ENCODE measurements at regions not wholly inside any gene's neighbourhood (a gene's known extent, or its start where the extent isn't known, plus 50 kb on each side); places are given as distances from the start of the nearest gene placed in this dataset.

DNA sequence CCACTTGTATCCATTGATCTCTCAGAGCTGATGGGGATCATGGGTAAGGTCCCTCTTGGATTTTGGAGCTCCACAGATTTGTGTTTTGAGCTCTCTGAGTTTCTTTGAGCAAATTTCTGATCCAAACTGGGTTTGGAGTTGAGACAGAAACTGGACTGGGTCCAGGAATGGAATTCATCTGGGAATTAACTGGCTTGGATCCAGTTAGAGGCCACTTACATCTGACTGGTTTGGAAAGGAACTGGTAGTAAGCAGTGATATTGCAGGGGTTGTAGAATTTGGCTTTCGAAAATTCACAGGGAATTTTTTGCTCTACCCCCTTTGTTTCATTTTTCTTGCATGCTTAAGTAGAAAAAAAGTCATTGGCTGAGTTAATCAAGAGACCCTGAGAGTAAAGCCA is 245.6 kb downstream of the SEMA3D start:
- TF ChIP-seq, protein P1, sequence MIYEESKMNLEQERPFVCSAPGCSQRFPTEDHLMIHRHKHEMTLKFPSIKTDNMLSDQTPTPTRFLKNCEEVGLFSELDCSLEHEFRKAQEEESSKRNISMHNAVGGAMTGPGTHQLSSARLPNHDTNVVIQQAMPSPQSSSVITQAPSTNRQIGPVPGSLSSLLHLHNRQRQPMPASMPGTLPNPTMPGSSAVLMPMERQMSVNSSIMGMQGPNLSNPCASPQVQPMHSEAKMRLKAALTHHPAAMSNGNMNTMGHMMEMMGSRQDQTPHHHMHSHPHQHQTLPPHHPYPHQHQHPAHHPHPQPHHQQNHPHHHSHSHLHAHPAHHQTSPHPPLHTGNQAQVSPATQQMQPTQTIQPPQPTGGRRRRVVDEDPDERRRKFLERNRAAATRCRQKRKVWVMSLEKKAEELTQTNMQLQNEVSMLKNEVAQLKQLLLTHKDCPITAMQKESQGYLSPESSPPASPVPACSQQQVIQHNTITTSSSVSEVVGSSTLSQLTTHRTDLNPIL (CRISPR knock-in tag; IDR thresholded peaks at IDR 0.05; ENCODE audit: low read depth) = no peak
- TF ChIP-seq SNAI2 (CRISPR knock-in tag; IDR thresholded peaks at IDR 0.05) = no peak
- TF ChIP-seq GLIS3 (CRISPR knock-in tag; IDR thresholded peaks at IDR 0.05) = no peak
- TF ChIP-seq, protein P2, sequence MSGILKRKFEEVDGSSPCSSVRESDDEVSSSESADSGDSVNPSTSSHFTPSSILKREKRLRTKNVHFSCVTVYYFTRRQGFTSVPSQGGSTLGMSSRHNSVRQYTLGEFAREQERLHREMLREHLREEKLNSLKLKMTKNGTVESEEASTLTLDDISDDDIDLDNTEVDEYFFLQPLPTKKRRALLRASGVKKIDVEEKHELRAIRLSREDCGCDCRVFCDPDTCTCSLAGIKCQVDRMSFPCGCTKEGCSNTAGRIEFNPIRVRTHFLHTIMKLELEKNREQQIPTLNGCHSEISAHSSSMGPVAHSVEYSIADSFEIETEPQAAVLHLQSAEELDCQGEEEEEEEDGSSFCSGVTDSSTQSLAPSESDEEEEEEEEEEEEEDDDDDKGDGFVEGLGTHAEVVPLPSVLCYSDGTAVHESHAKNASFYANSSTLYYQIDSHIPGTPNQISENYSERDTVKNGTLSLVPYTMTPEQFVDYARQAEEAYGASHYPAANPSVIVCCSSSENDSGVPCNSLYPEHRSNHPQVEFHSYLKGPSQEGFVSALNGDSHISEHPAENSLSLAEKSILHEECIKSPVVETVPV (CRISPR knock-in tag; IDR thresholded peaks at IDR 0.05) = no peak
- no peak for TF ChIP-seq ARNTL (CRISPR knock-in tag; IDR thresholded peaks at IDR 0.05; ENCODE audit: borderline replicate concordance, low read depth)
- TF ChIP-seq, protein P3, sequence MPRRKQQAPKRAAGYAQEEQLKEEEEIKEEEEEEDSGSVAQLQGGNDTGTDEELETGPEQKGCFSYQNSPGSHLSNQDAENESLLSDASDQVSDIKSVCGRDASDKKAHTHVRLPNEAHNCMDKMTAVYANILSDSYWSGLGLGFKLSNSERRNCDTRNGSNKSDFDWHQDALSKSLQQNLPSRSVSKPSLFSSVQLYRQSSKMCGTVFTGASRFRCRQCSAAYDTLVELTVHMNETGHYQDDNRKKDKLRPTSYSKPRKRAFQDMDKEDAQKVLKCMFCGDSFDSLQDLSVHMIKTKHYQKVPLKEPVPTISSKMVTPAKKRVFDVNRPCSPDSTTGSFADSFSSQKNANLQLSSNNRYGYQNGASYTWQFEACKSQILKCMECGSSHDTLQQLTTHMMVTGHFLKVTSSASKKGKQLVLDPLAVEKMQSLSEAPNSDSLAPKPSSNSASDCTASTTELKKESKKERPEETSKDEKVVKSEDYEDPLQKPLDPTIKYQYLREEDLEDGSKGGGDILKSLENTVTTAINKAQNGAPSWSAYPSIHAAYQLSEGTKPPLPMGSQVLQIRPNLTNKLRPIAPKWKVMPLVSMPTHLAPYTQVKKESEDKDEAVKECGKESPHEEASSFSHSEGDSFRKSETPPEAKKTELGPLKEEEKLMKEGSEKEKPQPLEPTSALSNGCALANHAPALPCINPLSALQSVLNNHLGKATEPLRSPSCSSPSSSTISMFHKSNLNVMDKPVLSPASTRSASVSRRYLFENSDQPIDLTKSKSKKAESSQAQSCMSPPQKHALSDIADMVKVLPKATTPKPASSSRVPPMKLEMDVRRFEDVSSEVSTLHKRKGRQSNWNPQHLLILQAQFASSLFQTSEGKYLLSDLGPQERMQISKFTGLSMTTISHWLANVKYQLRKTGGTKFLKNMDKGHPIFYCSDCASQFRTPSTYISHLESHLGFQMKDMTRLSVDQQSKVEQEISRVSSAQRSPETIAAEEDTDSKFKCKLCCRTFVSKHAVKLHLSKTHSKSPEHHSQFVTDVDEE (CRISPR knock-in tag; IDR thresholded peaks at IDR 0.05) = no peak
